KMS-11 (cell line): ENCODE measurements at regions not wholly inside any gene's neighbourhood (a gene's known extent, or its start where the extent isn't known, plus 50 kb on each side); places are given as distances from the start of the nearest gene placed in this dataset.
A peak's percentile ranks its signal among the peaks of the same experiment; 100 is the strongest.

ENCODE experiments used
- H2AFZ ChIP-seq: fragments of 200-600 bp; sonication (generic); 2 replicates; pipeline ENCODE4 v1.6.1; 2016; ENCODE audit warnings: antibody characterized with exemption, mixed run types, low read depth
- H3K27ac ChIP-seq: fragments of 200-600 bp; sonication (generic); 2 replicates; pipeline ENCODE4 v1.6.1; 2016; ENCODE audit warnings: mild to moderate bottlenecking, mixed run types
- H3K27me3 ChIP-seq: fragments of 200-600 bp; sonication (generic); 2 replicates; pipeline ENCODE4 v1.6.1; 2017; ENCODE audit warnings: mild to moderate bottlenecking, low read depth, mixed run types, moderate library complexity; ENCODE audit not compliant: insufficient read depth
- H3K36me3 ChIP-seq: fragments of 200-600 bp; sonication (generic); 2 replicates; pipeline ENCODE4 v1.6.1; 2017; ENCODE audit warnings: mild to moderate bottlenecking, mixed run types; ENCODE audit not compliant: insufficient read depth
- H3K4me1 ChIP-seq: fragments of 200-600 bp; sonication (generic); 2 replicates; pipeline ENCODE4 v1.6.1; 2016; ENCODE audit warnings: mild to moderate bottlenecking, low read depth, mixed run types; ENCODE audit not compliant: poor library complexity, severe bottlenecking
- H3K4me2 ChIP-seq: fragments of 200-600 bp; sonication (generic); 2 replicates; pipeline ENCODE4 v1.7.0; 2016; ENCODE audit warnings: mild to moderate bottlenecking, mixed run types
- H3K4me3 ChIP-seq: fragments of 200-600 bp; sonication (generic); IDR thresholded peaks from 2 replicates; pipeline ENCODE4 v1.6.1; 2017; ENCODE audit warnings: low read depth, low read length, mixed read lengths; ENCODE audit not compliant: insufficient read depth
- H3K79me2 ChIP-seq: fragments of 200-600 bp; sonication (generic); 2 replicates; pipeline ENCODE4 v1.6.1; 2016; ENCODE audit warnings: low read depth, mixed run types; ENCODE audit not compliant: insufficient read depth
- H3K9ac ChIP-seq: fragments of 200-600 bp; sonication (generic); 2 replicates; pipeline ENCODE4 v1.6.1; 2016; ENCODE audit warnings: mild to moderate bottlenecking, mixed run types
- H4K20me1 ChIP-seq: fragments of 200-600 bp; sonication (generic); 2 replicates; pipeline ENCODE4 v1.6.1; 2016; ENCODE audit warnings: mild to moderate bottlenecking, mixed run types; ENCODE audit not compliant: insufficient read depth
- TF ChIP-seq, protein P1 (sequence below): fragments of 200-600 bp; sonication (generic); conservative IDR thresholded peaks from 2 replicates; pipeline ENCODE4 v1.6.1; 2017; ENCODE audit warnings: low read depth, mild to moderate bottlenecking, antibody characterized with exemption, low read length, moderate library complexity, mixed read lengths

DNA sequence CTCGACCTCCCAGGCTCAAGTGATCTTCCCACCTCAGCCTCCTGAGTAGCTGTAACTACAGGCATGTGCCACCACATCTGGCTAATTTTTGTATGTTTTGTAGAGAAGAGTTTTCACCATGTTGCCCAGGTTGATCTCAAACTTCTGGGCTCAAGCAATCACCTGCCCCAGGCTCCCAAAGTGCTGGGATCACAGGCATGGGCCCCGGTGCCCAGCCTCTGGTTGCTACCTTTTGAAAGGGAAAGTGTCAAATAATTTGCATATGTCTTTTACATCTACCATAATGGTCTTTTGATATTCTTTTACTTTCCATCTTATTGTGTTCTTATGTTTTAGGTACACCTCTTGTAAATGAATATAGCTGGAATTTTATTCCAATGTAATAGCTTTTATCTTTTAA lies 263.1 kb upstream of the FN1 start:
- Histone ChIP-seq H3K4me3 (no peak overlapping the region), H3K79me2 (no peaks in the 10 kb centered on the region), H2AFZ (no peak overlapping the region), H3K4me1 (peaks cover 16% of the 10 kb centered on the region), H4K20me1 (no peaks in the 10 kb centered on the region), H3K9ac (no peak overlapping the region), H3K4me2 (no peak overlapping the region), H3K27me3 (no peaks in the 10 kb centered on the region), H3K36me3 (no peaks in the 10 kb centered on the region), H3K27ac (peak overlapping the region; percentile 17; the same call in 1 of the 2 replicates)
- TF ChIP-seq, protein P1, sequence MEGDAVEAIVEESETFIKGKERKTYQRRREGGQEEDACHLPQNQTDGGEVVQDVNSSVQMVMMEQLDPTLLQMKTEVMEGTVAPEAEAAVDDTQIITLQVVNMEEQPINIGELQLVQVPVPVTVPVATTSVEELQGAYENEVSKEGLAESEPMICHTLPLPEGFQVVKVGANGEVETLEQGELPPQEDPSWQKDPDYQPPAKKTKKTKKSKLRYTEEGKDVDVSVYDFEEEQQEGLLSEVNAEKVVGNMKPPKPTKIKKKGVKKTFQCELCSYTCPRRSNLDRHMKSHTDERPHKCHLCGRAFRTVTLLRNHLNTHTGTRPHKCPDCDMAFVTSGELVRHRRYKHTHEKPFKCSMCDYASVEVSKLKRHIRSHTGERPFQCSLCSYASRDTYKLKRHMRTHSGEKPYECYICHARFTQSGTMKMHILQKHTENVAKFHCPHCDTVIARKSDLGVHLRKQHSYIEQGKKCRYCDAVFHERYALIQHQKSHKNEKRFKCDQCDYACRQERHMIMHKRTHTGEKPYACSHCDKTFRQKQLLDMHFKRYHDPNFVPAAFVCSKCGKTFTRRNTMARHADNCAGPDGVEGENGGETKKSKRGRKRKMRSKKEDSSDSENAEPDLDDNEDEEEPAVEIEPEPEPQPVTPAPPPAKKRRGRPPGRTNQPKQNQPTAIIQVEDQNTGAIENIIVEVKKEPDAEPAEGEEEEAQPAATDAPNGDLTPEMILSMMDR = no peak

DNA sequence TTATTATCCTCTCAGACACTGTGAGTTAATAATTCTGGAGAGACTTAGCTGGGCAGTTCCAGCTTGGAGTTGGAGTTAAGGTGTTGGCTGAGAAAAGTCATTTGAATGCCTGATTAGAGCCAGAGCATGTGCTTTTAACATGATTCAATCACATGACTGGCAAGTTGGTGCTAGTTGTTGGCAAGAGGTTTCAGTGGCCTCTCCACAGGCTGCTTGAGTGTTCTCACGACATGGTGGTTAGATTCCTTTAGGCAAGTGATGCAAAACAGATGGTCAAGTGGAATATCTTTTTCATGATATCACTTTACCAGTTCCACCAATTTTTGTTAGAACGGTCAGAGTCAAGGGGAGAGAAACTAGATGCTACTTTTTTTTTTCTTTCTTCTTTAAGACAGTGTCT lies 262.7 kb upstream of the FN1 start:
- H3K4me1 ChIP-seq = peaks cover 16% of the 10 kb centered on the region
- peak overlapping the region; percentile 17; the same call in 1 of the 2 replicates for H3K27ac ChIP-seq
- H3K36me3 ChIP-seq = no peaks in the 10 kb centered on the region
- H3K27me3 ChIP-seq = no peaks in the 10 kb centered on the region
- H3K4me2 ChIP-seq = no peak overlapping the region; the same call in 1 of the 2 replicates
- no peaks in the 10 kb centered on the region for H3K79me2 ChIP-seq
- no peak overlapping the region for H3K9ac ChIP-seq
- H3K4me3 ChIP-seq = no peak overlapping the region
- TF ChIP-seq, protein P1 = no peak
- H2AFZ ChIP-seq = no peak overlapping the region
- no peaks in the 10 kb centered on the region for H4K20me1 ChIP-seq

- no peak overlapping the region for H2AFZ ChIP-seq
- H3K4me2 ChIP-seq = no peak overlapping the region
- no peak overlapping the region for H3K9ac ChIP-seq
- no peaks in the 10 kb centered on the region for H3K27me3 ChIP-seq
- H3K36me3 ChIP-seq = no peaks in the 10 kb centered on the region
- H3K4me1 ChIP-seq = peaks cover 16% of the 10 kb centered on the region
- no peaks in the 10 kb centered on the region for H4K20me1 ChIP-seq
- H3K79me2 ChIP-seq = no peaks in the 10 kb centered on the region
- H3K4me3 ChIP-seq = no peak overlapping the region
- TF ChIP-seq, protein P1 = no peak
- no peak overlapping the region for H3K27ac ChIP-seq
Measured at GRCh38 chr2:215697496-215697895, 261.6 kb upstream of the FN1 start.

GRCh38 chr2:215697003-215697402 lies 261.1 kb upstream of the FN1 start:
- TF ChIP-seq, protein P1 = no peak
- H3K27me3 ChIP-seq = no peaks in the 10 kb centered on the region
- no peaks in the 10 kb centered on the region for H3K79me2 ChIP-seq
- H2AFZ ChIP-seq = no peak overlapping the region
- no peaks in the 10 kb centered on the region for H4K20me1 ChIP-seq
- H3K9ac ChIP-seq = no peak overlapping the region
- no peak overlapping the region for H3K4me3 ChIP-seq
- no peak overlapping the region for H3K27ac ChIP-seq
- no peaks in the 10 kb centered on the region for H3K36me3 ChIP-seq
- H3K4me1 ChIP-seq = peaks cover 16% of the 10 kb centered on the region
- no peak overlapping the region for H3K4me2 ChIP-seq

GRCh38 chr2:215695861-215696260 lies 260.0 kb upstream of the FN1 start:
- H3K4me3 ChIP-seq = no peak overlapping the region
- TF ChIP-seq, protein P1 = no peak
- no peak overlapping the region for H3K4me2 ChIP-seq
- H3K9ac ChIP-seq = no peak overlapping the region
- peaks cover 16% of the 10 kb centered on the region for H3K4me1 ChIP-seq
- no peaks in the 10 kb centered on the region for H3K27me3 ChIP-seq
- no peak overlapping the region for H2AFZ ChIP-seq
- no peaks in the 10 kb centered on the region for H4K20me1 ChIP-seq
- no peak overlapping the region for H3K27ac ChIP-seq
- no peaks in the 10 kb centered on the region for H3K36me3 ChIP-seq
- no peaks in the 10 kb centered on the region for H3K79me2 ChIP-seq
